Activated T-helper 1 cell treated with anti-CD3 and anti-CD28 coated beads, Interleukin-12 subunit alpha, Interleukin-12 subunit beta, Interleukin-2, Interleukin-4 antibody, amounts not matched to agents 30 ng/mL and 10 ng/mL and 1 ng/mL, durations not matched to agents 14 hours and 24 hours and 36 hours (primary cell): ENCODE measurements at regions not wholly inside any gene's neighbourhood (a gene's known extent, or its start where the extent isn't known, plus 50 kb on each side); places are given as distances from the start of the nearest gene placed in this dataset.

ENCODE experiments used
- DNase-seq: peaks from one replicate; pipeline ENCODE4 v3.0.0; 2021; ENCODE audit warnings: low spot score
- H3K27ac Mint-ChIP-seq: one replicate; pipeline ENCODE4 v1.8.0; 2021; ENCODE audit warnings: mild to moderate bottlenecking, mixed read lengths
- H3K27me3 Mint-ChIP-seq: one replicate; pipeline ENCODE4 v1.8.0; 2022; ENCODE audit warnings: mild to moderate bottlenecking, moderate library complexity, mixed read lengths; ENCODE audit not compliant: insufficient read depth
- H3K36me3 Mint-ChIP-seq: one replicate; pipeline ENCODE4 v1.8.0; 2021; ENCODE audit warnings: low read depth, mixed read lengths
- H3K4me1 Mint-ChIP-seq: one replicate; pipeline ENCODE4 v1.8.0; 2021; ENCODE audit warnings: low read depth, mixed read lengths
- H3K4me3 Mint-ChIP-seq: one replicate; pipeline ENCODE4 v1.8.0; 2021; ENCODE audit warnings: mild to moderate bottlenecking, moderate library complexity, mixed read lengths
- H3K9me3 Mint-ChIP-seq: one replicate; pipeline ENCODE4 v1.8.0; 2021; ENCODE audit warnings: mixed read lengths
- intact Hi-C: fragments of 100-400 bp; cut with micrococcal nuclease; formaldehyde crosslinking; loops from one replicate; pipeline ENCODE4 v1.15.1; 2024

DNA sequence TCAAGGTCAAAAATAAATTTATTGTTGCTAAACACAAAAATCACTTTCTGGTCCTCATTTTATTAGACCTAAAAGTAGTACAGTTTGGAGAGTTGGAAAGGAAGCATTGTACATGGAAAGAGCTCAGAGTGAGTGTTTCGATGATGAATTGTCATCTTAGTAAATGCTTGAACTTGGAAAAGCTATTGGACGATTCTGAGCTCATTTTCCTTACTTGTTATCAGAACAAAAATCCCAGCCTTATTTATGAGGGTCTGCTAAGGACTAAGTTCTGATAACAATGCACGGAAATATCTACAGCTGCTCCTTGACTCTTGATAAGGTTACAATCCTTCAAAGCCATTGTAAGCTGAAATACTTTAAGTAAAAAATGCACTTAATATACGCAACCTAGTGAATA, 710.0 kb upstream of the PTBP2 start:
- no peaks in the 10 kb centered on the region for H3K27me3 Mint-ChIP-seq
- no peak overlapping the region for H3K27ac Mint-ChIP-seq
- H3K4me1 Mint-ChIP-seq = no peaks in the 10 kb centered on the region

DNA sequence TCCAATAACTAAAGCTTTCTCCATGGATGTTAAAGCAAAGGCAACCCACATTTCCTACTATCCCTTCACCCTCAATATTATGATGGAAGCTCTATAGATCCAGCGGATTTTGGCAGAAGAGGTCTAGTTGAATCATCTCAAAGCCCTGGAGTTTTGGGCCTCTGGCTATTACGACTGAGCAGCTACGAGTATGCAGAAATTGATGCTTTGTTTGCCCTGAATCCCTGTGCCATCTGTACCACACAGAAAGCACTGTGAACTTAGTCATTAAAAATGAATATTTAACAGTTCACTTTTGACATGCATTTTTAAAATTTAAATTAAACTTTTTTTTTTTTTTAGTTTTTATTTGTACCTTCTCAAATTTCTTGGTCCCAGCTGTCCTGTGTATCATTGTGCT, 705.4 kb upstream of the PTBP2 start:
- Mint-ChIP-seq H3K27ac (no peak overlapping the region), H3K4me1 (no peaks in the 10 kb centered on the region), H3K4me3 (no peak overlapping the region), H3K27me3 (no peaks in the 10 kb centered on the region), H3K36me3 (no peaks in the 10 kb centered on the region), H3K9me3 (no peaks in the 10 kb centered on the region)
- intact Hi-C loops = no loop called here
- no peak for DNase-seq

More for the DNA sequence above, 710.0 kb upstream of the PTBP2 start:
- no peaks in the 10 kb centered on the region for H3K36me3 Mint-ChIP-seq
- no peaks in the 10 kb centered on the region for H3K9me3 Mint-ChIP-seq
- H3K4me3 Mint-ChIP-seq = no peak overlapping the region
- DNase-seq = no peak
- intact Hi-C loops = no loop called here

- no peaks in the 10 kb centered on the region for H3K4me1 Mint-ChIP-seq
- H3K36me3 Mint-ChIP-seq = no peaks in the 10 kb centered on the region
- no peak overlapping the region for H3K4me3 Mint-ChIP-seq
- no peak for DNase-seq
- intact Hi-C loops = no loop called here
- H3K9me3 Mint-ChIP-seq = no peaks in the 10 kb centered on the region
- H3K27ac Mint-ChIP-seq = no peak overlapping the region
- no peaks in the 10 kb centered on the region for H3K27me3 Mint-ChIP-seq
These were observed 701.2 kb upstream of the PTBP2 start for GRCh38 chr1:96020378-96020777.

- no peak overlapping the region for H3K4me3 Mint-ChIP-seq
These were observed 696.5 kb upstream of the PTBP2 start for GRCh38 chr1:96025062-96025461.

GRCh38 chr1:96028071-96028470, 693.5 kb upstream of the PTBP2 start:
- H3K4me3 Mint-ChIP-seq = no peak overlapping the region
- intact Hi-C loops = no loop called here
- no peaks in the 10 kb centered on the region for H3K27me3 Mint-ChIP-seq
- DNase-seq = no peak
- no peak overlapping the region for H3K27ac Mint-ChIP-seq
- no peaks in the 10 kb centered on the region for H3K36me3 Mint-ChIP-seq
- no peaks in the 10 kb centered on the region for H3K9me3 Mint-ChIP-seq
- H3K4me1 Mint-ChIP-seq = no peaks in the 10 kb centered on the region

More at GRCh38 chr1:96025062-96025461, 696.5 kb upstream of the PTBP2 start:
- Mint-ChIP-seq H3K27ac (no peak overlapping the region), H3K4me1 (no peaks in the 10 kb centered on the region), H3K9me3 (no peaks in the 10 kb centered on the region), H3K36me3 (no peaks in the 10 kb centered on the region), H3K27me3 (no peaks in the 10 kb centered on the region)
- no peak for DNase-seq
- intact Hi-C loops = no loop called here

DNA sequence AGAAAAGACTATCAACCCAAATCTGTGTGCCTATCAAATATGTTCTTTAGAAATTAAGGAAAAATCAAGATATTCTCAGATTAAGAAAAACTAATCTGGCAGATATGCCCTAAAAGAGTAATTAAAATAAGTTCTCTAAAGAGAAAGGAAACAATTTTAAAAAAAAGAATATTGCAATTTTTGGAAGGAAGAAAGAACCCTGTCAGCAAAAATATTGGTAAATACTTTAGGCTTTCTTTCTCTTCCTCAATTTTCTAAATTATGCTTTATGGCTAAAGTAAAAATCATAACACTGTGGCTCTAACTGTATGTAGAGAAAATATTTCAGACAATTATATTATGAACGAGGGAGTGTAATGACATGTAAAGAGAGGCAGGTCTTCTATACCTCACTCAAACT, 691.3 kb upstream of the PTBP2 start:
- DNase-seq = no peak
- Mint-ChIP-seq H3K36me3 (no peaks in the 10 kb centered on the region), H3K4me1 (no peaks in the 10 kb centered on the region), H3K9me3 (no peaks in the 10 kb centered on the region), H3K27ac (no peak overlapping the region), H3K4me3 (no peak overlapping the region), H3K27me3 (no peaks in the 10 kb centered on the region)
- intact Hi-C loops = no loop called here

GRCh38 chr1:96034006-96034405, 687.6 kb upstream of the PTBP2 start:
- no peak for DNase-seq
- Mint-ChIP-seq H3K36me3 (no peaks in the 10 kb centered on the region), H3K4me3 (no peak overlapping the region), H3K27me3 (no peaks in the 10 kb centered on the region), H3K4me1 (no peaks in the 10 kb centered on the region), H3K9me3 (no peaks in the 10 kb centered on the region), H3K27ac (no peak overlapping the region)
- intact Hi-C loops = no loop called here

DNA sequence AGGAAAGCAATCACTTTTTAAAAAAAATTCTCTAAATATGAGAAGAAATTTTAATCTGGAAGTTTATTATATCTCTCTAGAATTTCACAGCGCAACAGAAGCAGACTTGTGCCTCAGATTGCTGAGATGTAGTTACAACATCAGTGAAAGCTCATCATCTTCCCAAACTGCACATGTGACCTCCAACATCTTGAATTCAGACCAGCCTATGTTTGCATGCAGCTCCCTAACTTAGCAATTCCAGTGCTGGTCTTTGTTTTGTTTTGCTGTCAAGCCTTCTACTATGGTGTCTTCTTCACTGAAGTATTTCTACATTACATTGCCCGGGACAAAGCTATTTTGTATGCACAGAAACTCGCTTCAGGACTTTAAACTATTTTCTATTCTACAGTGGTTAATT, 684.8 kb upstream of the PTBP2 start:
- no peaks in the 10 kb centered on the region for H3K27me3 Mint-ChIP-seq
- DNase-seq = no peak
- no peak overlapping the region for H3K27ac Mint-ChIP-seq
- no peaks in the 10 kb centered on the region for H3K9me3 Mint-ChIP-seq
- no peak overlapping the region for H3K4me3 Mint-ChIP-seq
- H3K36me3 Mint-ChIP-seq = no peaks in the 10 kb centered on the region
- no peaks in the 10 kb centered on the region for H3K4me1 Mint-ChIP-seq
- intact Hi-C loops = no loop called here

DNA sequence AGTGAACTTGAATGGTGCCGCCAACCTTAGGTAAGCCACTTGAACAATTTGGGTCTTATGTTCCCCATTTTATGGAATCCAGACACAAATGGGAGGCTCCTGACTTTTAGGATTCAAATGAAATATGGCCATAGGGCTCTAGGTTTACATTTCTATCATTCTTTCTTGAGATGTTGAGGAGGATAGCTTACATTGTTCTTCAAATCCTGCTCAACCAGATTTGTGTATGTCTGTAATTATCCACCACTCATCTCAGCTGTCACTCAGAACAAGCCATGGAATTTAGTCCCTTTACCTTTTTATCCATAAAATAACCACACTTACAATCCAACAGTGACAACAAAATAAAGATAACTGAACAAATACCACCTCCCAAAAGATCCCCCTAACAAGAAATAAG, 682.9 kb upstream of the PTBP2 start:
- Mint-ChIP-seq H3K36me3 (no peaks in the 10 kb centered on the region), H3K27ac (no peak overlapping the region), H3K4me1 (no peaks in the 10 kb centered on the region), H3K9me3 (peaks cover 6% of the 10 kb centered on the region), H3K4me3 (no peak overlapping the region), H3K27me3 (no peaks in the 10 kb centered on the region)
- intact Hi-C loops = no loop called here
- DNase-seq = no peak

DNA sequence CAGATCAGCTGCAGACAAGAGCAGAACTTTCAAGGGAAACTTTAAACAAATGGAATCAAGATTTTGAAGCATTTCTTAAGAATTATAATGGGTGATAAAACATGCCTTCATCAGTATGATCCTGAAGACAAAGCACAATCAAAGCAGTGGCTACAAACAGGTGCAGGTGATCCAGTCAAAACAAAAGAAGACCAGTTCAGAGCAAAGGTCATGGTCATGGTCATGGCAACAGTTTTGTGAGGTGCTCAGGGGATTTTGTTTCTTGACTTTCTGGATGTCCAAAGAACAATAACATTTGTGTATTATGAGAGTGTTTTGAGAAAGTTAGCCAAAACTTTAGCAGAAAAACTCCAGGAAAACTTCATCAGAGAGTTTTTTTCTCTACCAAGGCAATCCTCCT, 681.7 kb upstream of the PTBP2 start:
- intact Hi-C loops = no loop called here
- DNase-seq = no peak
- Mint-ChIP-seq H3K4me3 (no peak overlapping the region), H3K27me3 (no peaks in the 10 kb centered on the region), H3K9me3 (peaks cover 6% of the 10 kb centered on the region), H3K27ac (no peak overlapping the region), H3K36me3 (no peaks in the 10 kb centered on the region), H3K4me1 (no peaks in the 10 kb centered on the region)

GRCh38 chr1:96041470-96041869, 680.1 kb upstream of the PTBP2 start:
- no peaks in the 10 kb centered on the region for H3K27me3 Mint-ChIP-seq
- H3K9me3 Mint-ChIP-seq = peaks cover 6% of the 10 kb centered on the region
- no peak for DNase-seq
- H3K27ac Mint-ChIP-seq = no peak overlapping the region
- H3K4me1 Mint-ChIP-seq = no peaks in the 10 kb centered on the region
- H3K36me3 Mint-ChIP-seq = no peaks in the 10 kb centered on the region
- no peak overlapping the region for H3K4me3 Mint-ChIP-seq
- intact Hi-C loops = no loop called here

DNA sequence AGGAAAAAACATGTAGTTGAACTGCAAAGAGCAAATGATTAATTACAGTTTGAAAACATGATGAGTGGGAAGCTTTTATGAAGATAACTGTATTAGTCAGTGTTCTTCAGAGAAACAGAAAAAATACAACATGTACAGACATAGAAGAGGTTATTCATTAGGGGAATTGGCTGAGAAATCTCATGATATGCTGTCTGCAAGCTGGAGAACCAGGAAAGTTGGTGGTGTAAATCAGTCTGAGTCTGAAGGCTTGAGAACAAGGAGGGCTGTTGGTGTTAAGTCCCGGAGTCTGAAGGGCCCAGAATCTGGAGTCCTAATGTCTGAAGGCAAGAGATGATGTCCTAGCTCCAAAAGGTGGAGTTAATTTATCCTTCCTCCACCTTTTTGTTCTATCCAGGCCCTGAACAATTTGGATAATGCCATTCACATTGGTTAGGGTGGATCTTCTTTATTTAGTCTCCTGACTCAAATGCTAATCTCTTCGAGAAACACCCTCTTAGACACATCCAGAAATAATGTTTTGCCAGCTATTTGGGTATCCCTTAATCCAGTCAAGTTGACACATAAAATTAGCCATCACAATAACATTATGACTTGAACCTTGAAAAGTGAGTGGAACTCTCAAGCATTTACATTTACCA, 672.9 kb upstream of the PTBP2 start:
- Mint-ChIP-seq H3K4me1 (no peaks in the 10 kb centered on the region), H3K27ac (no peak overlapping the region), H3K9me3 (peaks cover 6% of the 10 kb centered on the region), H3K4me3 (no peak overlapping the region), H3K36me3 (no peaks in the 10 kb centered on the region), H3K27me3 (no peaks in the 10 kb centered on the region)
- DNase-seq = no peak
- intact Hi-C loops = no loop called here

DNA sequence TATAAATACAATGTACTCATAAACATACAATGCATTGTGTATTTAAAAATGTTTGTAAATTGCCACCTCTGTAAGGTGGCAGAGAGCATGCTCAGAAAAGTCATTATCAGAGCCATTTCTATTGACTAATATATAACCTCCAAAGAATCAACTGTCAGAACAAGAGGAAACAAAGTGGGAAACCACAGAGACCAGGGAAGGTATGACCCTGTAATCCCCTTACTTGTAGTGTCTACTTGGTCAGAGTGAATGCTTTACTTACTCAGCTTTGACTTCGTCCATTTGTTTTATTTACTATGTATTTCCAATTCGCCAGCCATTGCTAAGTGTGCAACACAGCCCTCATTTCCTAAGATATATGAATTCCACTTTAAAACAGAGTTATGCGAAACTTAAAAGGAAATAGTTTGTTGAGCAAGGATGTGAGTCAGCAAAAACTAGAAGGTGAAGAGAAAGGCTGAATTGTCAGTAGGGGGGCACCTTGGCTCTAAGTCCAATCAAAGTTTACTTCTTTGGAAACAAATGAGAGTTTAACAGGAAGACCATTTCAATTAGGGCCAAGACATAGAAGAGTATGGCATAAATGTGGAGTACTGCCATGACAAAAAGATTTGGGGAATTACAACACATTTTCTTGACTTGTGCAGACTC, 671.7 kb upstream of the PTBP2 start:
- no peak overlapping the region for H3K4me3 Mint-ChIP-seq
- no peaks in the 10 kb centered on the region for H3K27me3 Mint-ChIP-seq
- H3K27ac Mint-ChIP-seq = no peak overlapping the region
- H3K9me3 Mint-ChIP-seq = peaks cover 11% of the 10 kb centered on the region
- H3K36me3 Mint-ChIP-seq = no peaks in the 10 kb centered on the region
- intact Hi-C loops = no loop called here
- no peak for DNase-seq
- no peaks in the 10 kb centered on the region for H3K4me1 Mint-ChIP-seq

- no peaks in the 10 kb centered on the region for H3K36me3 Mint-ChIP-seq
- H3K4me1 Mint-ChIP-seq = no peaks in the 10 kb centered on the region
- no peaks in the 10 kb centered on the region for H3K27me3 Mint-ChIP-seq
- no peak overlapping the region for H3K4me3 Mint-ChIP-seq
- intact Hi-C loops = no loop called here
- peaks cover 6% of the 10 kb centered on the region for H3K9me3 Mint-ChIP-seq
- no peak for DNase-seq
- no peak overlapping the region for H3K27ac Mint-ChIP-seq
These were observed 662.3 kb upstream of the PTBP2 start for GRCh38 chr1:96059276-96059675.
